Islet precursor cell (in vitro differentiated cells): ENCODE measurements at regions not wholly inside any gene's neighbourhood (a gene's known extent, or its start where the extent isn't known, plus 50 kb on each side); places are given as distances from the start of the nearest gene placed in this dataset.
A peak's percentile ranks its signal among the peaks of the same experiment; 100 is the strongest.

ENCODE experiments used
- DNase-seq: peaks from one replicate; pipeline ENCODE4 v3.0.0-alpha.2; 2018

- no peak for DNase-seq
These were observed 149.0 kb upstream of the KCTD1 start for GRCh38 chr18:26697186-26697884.

GRCh38 chr18:26696786-26697185 is 148.4 kb upstream of the KCTD1 start:
- DNase-seq = no peak

- DNase-seq = no peak
These were observed 148.0 kb upstream of the KCTD1 start for GRCh38 chr18:26696308-26696707.

- no peak for DNase-seq
These were observed 141.0 kb upstream of the KCTD1 start for GRCh38 chr18:26689226-26689879.

- DNase-seq = no peak
These were observed 138.2 kb upstream of the KCTD1 start for GRCh38 chr18:26686532-26686931.

- DNase-seq = peak; percentile 71
These were observed 137.2 kb upstream of the KCTD1 start for GRCh38 chr18:26685438-26686157.

GRCh38 chr18:26677957-26678356 is 129.6 kb upstream of the KCTD1 start:
- no peak for DNase-seq

GRCh38 chr18:26667046-26667445 is 118.7 kb upstream of the KCTD1 start:
- DNase-seq = no peak

GRCh38 chr18:26662996-26663395 is 114.6 kb upstream of the KCTD1 start:
- DNase-seq = no peak

GRCh38 chr18:26657631-26658581 is 109.6 kb upstream of the KCTD1 start:
- DNase-seq = no peak

- peak; percentile 86 for DNase-seq
These were observed 108.7 kb upstream of the KCTD1 start for GRCh38 chr18:26656944-26657536.

GRCh38 chr18:26656431-26656943 is 108.1 kb upstream of the KCTD1 start:
- DNase-seq = no peak

- DNase-seq = peak; percentile 90
These were observed 107.4 kb upstream of the KCTD1 start for GRCh38 chr18:26655525-26656430.

GRCh38 chr18:26654616-26655524 is 106.5 kb upstream of the KCTD1 start:
- no peak for DNase-seq

GRCh38 chr18:26653943-26654615 is 105.7 kb upstream of the KCTD1 start:
- DNase-seq = no peak

- DNase-seq = no peak
These were observed 104.1 kb upstream of the KCTD1 start for GRCh38 chr18:26652501-26652900.

- no peak for DNase-seq
These were observed 102.2 kb upstream of the KCTD1 start for GRCh38 chr18:26650310-26651268.

GRCh38 chr18:26649193-26649543 is 100.8 kb upstream of the KCTD1 start:
- DNase-seq = no peak
